IPS DF 4.7 (cell line): ENCODE measurements at regions not wholly inside any gene's neighbourhood (a gene's known extent, or its start where the extent isn't known, plus 50 kb on each side); places are given as distances from the start of the nearest gene placed in this dataset.
"Not testable (repeated sequence)": the region's sequence is repeated elsewhere in the genome, so short reads cannot be mapped to it uniquely, and the experiment has no call there.

Experiments
- DNase-seq: peaks from one replicate; pipeline ENCODE4 v3.0.0-alpha.2; 2013; ENCODE audit warnings: low spot score; ENCODE audit errors: extremely low read depth

DNA sequence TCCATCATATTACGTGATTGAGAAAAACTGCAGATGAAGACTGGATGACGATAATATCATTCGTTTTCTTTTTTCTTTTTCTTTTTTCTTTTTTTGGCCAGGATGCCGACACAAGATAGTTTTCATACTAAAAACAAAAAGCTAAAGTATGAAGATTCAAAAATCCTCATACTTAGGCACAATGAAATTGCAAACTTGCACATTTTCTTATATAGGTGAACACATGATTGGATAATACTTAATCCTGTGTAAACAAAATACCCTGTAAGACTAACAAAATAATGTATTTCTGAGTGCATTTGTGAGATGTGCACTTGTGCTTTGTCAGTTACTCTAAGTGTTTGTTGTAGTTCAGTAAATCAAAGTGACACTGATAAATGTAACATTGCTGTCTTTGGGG, 568.9 kb downstream of the ANKRD50 start:
- no peak for DNase-seq

DNA sequence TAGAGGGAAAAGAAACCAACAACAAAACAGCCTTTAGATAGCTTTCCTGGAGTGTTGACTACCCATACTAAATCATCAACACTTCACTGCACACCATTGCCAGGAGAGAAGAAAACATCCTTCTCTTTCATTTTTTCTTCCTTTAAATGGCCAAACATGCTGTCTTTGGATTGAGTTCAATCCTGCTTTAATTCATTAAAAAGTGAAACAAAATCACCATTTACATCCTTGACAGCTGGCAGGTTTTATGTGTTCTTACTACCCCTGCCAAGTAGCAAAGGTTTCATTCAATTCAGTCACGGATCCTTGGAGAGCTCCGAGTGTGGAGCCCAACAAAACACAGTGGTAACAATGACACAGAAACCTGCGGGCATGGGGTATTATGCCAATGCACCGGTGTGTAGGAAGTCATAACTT, 568.3 kb downstream of the ANKRD50 start:
- DNase-seq = no peak

DNA sequence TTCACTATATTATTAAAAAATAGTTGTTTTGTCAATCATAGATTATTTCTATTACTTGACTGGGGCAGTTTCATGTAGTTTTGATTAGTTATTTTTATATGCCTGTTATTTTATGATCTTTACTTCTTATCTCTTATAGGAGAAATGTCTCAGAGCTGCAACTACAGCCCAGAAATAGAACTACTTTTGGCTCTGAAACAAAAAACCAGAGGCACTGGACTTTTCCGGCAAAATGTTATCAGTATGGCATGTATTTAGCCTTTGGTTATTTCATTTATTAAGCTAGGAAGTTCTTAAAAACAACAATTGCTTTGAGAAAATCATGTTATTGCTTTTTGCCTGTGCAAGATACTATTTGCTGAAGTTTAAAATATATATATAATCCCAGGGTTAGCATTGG, 566.5 kb downstream of the ANKRD50 start:
- DNase-seq = no peak

DNA sequence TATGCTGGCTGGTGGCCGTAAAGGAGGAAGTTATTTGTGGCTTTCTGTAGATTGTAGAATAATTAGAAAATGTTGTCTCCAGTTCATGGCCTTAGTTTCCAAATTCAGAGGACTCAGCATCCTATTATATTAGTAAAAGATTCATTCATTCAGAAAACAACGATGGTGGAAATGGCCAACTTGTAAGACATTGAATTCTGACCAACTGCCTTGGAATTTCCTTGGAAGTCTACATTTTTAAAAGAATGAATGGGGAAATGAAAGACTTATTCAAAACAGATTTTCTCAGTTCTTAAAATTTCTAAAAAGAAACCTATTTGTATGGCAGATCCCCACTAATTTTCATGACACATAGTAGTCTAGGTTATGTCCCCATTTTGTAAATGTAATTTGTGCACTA, 561.5 kb downstream of the ANKRD50 start:
- no peak for DNase-seq

DNA sequence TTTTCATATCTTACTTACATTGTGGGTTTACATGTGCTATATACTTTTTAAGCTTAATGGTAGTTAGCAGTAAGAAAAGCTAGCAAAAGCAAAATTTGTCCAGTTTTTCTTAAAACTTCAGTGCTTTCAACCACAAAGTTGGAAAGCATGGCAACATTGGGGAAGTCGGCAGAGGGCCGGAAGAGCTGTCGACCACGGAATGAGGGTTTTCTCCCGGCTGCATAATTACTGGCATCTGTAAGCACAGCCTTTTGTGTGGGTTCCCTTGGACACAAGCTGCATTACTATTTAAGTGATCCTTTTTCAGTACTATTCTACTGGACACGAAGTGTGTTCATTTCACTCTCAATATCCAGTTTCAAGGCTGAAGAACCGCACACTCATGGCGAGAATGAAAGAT, 560.4 kb downstream of the ANKRD50 start:
- no peak for DNase-seq

DNA sequence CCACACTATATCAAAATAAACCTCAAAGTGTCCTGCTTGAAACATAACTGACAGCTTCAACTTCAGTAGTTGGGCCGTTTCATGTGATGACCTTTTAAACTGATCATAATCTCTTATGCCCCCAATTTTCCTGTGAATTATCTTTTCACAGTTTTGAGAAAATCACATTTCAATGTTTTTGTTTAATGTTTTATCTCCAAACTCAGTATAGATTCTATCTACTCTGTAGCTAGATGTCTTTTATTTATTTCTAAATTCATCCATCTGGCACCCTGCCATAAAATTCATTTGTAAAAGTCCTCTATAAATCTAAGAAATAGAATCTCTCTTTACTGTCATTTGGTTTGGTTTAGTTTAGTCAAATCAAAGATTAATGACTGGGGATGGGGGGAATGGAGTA, 557.3 kb downstream of the ANKRD50 start:
- no peak for DNase-seq

DNA sequence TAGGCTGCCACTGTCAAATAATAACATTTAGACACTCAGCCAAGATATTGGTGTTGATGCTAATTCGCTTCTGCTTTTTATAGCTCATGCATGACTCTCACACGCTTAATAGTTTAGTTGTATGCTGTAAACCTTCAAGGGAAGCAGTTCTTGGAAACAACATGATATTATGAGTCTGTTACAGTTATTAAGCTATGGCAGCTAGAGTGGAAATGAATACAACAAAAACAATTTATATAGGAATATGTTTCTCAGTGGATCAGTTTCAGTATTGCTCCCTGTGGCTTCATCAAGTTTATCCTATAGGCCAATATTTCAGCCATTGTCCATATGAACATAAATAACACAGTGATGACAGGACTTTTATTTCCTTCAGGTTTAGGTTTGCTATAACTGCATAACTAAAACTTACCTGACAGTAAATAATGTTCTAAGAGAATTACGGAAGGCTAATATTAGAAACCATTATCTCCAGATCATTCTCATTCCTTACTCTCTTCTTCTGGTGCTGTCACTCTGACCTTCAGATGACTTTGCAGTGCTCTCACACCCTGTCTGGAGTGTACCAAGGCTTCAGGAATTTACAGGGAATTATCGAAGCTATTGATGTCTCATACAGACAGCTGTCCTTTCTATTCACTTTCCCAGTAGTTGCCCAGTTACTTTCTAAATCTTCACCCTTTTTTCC, 555.0 kb downstream of the ANKRD50 start:
- no peak for DNase-seq

DNA sequence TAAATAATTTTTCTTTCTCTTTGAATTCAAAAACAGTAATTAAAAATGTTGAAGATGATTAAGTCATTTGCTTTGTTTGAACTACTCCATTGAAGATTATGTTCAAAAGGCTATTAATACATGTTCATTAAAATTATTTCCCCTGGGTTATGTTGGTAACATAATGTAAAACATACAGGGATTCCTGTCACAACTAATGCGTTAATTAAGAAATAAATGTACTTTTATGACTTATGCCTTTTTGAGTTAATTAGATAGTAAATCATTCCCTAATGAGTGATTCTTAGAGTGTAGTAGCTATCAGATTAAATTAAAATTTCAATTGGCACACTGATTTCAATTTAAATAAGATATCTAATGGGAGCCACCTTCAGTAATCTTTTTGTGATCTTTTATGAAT, 549.1 kb downstream of the ANKRD50 start:
- DNase-seq = no peak

DNA sequence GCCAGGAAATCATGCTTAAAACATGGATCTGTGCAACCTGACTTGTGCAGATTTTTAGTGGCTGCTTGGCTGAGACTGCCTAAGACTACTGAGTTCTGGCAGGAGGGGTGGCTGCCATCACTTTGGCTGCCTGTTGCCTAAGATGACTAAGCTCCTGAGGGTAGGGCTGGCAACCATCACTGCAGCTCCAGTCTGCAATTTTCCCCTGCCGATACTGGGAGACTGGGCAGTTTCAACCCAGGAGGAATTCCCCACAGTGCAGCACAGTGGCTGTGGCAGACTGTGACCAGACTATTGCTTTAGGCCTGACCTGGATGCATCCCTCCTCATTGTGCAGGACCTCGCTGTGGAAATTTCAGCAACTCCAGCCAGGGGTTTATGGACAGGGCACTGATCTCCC, 544.9 kb downstream of the ANKRD50 start:
- no peak for DNase-seq

DNA sequence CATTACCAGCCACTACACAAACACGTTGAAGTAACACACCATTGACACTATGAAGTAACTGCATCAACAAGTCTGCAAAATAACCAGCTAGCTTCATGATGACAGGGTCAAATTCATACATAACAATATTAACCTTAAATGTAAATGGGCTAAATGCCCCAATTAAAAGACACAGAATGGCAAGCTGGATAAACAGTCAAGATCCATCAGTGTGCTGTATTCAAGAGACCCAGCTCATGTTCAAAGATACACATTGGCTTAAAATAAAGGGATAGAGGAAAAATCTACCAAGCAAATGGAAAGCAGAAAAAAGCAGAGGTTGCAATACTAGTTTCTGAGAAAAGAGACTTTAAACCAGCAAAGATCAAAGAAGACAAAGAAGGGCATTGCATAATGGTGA, 543.0 kb downstream of the ANKRD50 start:
- not testable (repeated sequence) for DNase-seq

DNA sequence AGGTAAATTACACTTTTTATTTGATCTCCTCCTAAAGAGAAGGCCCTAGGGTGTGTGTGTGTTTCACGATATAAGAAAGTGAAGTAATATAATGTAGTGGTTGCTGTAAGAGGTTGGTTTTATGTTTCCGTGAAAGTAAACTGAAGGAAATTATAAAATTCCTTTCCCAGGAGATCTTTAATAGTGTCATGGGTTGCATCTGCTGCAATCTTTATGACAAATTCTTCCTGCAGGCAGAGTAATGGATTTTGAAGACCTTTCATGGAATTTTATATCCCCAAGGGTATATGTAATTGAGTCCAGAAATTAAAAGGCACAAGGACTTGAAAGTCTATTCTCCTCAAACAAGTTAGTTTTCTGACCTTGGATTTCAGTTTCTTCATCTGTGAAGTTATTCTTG, 538.6 kb downstream of the ANKRD50 start:
- DNase-seq = no peak

DNA sequence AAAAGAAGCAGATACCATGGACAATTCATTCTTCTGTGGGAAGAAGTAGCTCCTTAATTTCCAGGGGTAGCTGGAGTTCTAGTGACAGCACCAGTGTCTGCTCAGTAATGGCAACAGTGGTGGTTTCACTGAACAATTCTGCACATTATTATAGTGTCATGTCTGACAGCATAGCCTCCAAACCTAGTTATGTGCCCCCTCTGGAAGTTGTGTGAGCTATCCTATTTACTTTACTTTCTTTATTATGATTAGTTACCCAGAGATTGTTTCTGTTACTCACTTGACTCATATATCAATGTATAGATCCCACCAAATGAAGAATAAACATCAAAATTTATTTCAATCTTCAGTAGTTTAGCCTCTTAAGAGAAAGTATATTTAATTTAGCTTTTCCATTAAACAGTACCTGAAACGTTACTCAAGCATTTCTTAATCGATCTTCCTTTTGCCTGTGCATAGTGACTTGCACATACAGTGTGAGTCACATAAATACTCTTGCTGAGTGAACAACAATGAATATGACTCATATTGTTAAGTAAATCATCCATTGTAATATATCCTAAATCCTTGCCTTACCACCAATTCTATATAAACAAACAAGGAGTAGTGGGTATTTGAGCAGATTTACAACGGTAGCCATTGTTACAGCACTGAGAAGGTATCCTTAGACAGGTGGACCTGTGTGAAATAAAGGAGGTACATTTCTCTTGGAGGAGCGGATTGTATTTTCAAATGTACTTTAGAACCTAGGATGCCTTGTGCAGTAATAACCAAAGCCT, 534.7 kb downstream of the ANKRD50 start:
- no peak for DNase-seq

DNA sequence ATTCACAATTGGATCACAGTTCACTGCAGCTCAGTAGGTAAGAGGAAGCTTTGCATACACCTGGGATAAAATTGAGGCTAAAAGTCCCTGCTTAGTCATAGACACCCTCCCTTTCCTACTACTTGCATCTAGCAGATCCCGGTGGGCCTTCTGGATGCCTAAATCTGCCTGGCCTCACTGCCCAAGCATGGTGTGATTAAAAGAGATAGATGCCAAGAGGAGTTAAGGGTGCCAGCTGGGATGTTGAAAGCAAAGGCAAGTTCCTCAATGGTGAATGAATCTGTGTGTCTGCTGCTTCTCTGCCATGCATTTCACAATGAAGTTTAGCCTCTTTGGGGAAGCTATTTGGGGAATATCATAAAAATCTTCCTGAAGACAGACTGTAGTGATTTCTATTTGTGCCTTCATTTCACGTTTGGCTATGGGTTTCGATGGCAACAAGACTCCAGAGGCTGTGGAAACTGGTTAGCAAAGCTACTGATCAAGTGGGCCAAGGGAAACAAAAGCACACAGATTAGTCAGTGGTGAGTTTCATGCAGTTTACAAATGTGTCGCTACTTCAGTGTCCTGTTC, 534.0 kb downstream of the ANKRD50 start:
- no peak for DNase-seq

DNA sequence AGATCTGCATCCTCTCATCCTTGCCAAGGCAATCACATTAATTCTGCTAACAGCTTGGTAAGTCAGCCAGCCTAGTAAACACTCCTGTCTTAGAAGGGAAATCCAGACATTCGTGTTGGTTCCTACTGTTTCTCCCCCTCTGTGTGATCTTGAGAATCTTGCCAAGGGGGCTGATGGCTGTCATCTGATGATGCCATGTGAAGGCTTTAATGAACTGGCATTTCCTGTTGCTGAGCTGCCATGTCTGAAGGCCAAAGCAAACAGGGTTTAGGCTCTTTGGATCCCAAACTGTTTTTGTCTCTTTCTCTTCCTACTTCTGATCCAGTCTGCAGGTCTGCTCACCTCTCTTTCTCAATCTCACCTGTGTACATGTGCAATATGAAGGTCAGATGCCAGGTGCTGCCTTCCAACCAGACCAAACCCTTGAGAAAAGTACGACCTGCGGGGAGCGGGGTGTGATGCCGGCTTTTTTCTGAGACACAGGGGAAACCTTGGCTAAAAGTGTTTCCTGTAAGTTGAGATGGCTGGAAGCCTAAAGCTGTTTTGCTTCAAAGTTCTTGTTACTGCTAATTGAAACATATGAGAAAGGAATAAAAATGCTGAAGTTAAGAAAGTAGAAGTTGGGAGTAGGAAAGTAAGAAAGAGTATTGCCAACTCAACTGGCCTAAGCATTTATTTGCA, 532.9 kb downstream of the ANKRD50 start:
- no peak for DNase-seq

DNA sequence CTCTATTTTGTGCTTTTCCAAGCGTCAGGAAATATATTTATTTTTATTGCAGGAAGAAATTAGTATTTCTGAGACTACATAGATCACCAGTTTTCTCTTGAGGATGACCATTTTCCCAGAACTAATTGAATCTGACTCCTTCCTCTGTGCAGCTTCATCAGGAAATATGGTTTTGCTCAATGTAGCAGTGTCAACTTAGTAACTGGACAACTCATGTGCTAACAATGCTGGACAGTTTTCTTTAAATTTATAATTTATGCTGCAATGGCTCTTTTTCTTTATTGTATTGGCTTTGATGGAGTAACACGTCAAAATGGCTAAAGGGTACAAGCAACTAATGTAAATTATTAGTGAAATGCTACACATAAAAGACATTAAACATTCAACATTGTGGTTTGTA, 531.5 kb downstream of the ANKRD50 start:
- DNase-seq = no peak

DNA sequence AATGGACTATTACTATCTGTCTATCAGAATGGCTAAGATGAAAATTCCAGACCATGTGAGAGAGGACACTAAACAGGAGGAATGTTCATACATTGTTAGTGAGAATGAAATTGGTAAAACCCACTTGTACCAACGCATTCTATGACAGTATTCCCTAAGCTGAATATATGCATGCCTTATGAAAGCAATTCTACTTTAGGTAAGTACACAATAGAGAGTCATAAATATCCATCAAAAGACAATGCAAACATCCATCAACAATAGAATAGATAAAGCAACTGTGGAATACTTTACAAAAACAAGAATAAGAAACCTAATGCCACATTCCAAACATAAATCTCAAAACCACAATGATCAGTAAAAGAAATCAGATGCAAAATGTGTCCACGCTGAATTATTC, 529.3 kb downstream of the ANKRD50 start:
- DNase-seq = no peak

DNA sequence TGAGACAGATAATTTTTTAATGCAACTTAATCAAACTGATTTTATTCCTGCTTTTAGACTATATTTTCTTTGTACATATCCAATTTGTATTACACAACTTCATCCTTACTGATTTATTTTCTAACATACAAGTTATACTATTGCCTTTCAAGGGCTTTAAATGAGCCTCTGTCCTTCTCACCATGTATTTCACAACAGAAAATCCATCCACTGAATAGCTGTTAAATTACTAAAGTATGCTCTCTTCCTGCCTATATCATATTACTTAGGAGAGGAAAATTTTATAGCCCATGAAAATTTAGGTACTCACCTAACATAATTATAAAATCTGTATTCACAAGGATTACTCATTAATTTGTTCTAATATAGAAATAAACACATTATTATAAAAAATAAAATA, 528.6 kb downstream of the ANKRD50 start:
- no peak for DNase-seq

DNA sequence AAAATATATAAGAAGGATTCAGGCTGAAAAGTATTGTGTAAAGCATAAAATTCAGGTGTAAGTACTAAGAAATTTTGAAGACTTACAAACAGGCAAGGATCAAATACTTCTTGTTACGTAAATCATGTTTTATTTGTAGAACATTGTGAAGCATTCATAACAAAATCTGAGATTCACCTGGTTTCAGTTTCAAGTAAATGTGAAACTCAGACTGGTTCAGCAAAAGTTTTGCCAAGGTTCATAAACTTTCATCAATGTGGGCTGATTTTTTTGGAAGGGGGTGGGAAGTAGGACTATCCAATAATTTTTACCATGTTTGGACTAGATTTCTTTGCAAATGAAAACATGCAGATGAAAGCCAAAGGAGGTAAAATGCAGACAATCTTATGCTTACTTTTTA, 527.7 kb downstream of the ANKRD50 start:
- no peak for DNase-seq

DNA sequence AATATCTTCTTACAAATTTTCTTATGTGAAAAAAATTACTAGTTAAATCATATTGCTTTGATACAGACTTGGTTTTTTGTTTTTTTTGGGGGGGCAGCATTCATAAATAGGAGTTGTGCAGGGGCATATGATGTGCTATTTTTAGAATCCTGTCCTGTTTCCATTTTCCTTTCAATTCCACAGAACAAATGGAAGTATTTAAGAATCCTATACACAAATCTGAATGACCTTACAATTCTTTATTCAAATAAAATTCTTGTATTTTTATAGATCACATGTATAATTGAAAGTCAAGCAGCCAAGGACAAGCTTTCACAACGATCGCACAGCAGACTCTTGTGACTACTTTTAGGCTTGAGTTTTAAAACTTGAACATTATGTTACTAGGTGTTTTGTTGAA, 523.9 kb downstream of the ANKRD50 start:
- no peak for DNase-seq

DNA sequence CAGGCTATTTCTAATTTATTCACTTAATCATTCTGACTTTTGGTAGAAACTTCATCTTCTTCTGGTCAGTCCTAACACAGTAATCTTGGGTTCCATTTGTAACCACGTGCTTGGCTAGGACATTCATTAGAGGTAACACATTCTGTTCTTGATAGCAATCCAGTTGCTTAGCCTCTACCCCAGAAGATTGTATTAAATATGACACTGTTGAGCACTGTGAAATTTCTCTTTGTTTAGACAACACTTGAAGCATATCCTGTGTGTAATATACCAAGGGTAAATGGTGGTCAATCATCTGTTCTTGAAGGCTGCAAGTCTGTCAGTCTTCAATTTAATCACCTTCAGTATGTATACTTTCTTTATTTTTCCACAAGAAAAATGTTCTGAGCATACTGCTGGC, 523.0 kb downstream of the ANKRD50 start:
- DNase-seq = no peak

DNA sequence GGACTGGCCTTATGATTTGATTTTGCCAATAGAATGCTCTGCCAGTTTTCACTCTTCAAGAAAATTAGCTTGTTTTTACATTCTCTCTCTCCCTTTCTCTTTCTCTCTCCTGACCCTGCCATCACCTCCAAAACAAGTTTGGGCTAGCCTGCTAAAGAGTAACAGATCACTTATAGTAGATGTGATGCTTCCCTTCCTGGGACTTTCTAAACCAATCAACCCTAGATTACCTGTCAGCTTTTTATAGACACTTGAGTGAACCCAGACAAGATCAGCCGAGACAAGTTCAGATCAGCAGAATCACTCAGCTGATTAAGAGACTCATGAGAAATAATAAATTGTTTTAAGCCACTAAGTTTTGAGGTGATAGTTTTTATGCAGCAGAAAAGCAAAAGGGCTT, 521.2 kb downstream of the ANKRD50 start:
- DNase-seq = no peak

DNA sequence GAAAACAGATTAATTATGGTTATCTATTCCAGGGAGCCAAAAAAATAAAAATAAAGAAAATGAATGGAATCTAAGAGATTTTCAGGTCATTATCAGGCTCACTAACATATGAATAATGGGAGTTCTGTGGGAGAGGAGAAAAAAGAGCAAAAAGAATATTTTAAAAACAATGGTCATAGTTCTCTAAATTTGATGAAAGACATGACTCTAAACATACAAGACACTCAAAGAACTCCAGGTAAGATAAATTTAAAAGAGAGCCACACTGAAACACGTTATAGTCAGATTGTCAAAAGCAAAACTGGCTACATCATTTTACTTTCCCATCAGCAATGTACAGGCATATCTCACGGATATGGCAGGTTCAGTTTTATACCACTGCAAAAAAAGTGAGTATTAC, 520.0 kb downstream of the ANKRD50 start:
- DNase-seq = no peak
